Loucy (cell line): ENCODE measurements at regions not wholly inside any gene's neighbourhood (a gene's known extent, or its start where the extent isn't known, plus 50 kb on each side); places are given as distances from the start of the nearest gene placed in this dataset.

Source experiments
- H2AFZ ChIP-seq: fragments of 200-600 bp; sonication (generic); 2 replicates; pipeline ENCODE4 v1.6.0; 2016; ENCODE audit warnings: antibody characterized with exemption, mild to moderate bottlenecking, low read length, moderate library complexity
- H3F3A ChIP-seq: fragments of 200-600 bp; 2 replicates; pipeline ENCODE4 v1.6.0; 2016; ENCODE audit warnings: antibody characterized with exemption, low read depth, mild to moderate bottlenecking
- H3K27me3 ChIP-seq: fragments of 200-600 bp; sonication (generic); 2 replicates; pipeline ENCODE4 v1.6.1; 2014; ENCODE audit warnings: low read length, mild to moderate bottlenecking; ENCODE audit not compliant: insufficient read depth, poor library complexity, severe bottlenecking
- H3K36me3 ChIP-seq: fragments of 200-600 bp; sonication (generic); 2 replicates; pipeline ENCODE4 v1.6.1; 2016; ENCODE audit warnings: low read length; ENCODE audit not compliant: insufficient read depth
- H3K4me1 ChIP-seq: fragments of 200-600 bp; sonication (generic); 2 replicates; pipeline ENCODE4 v1.5.1; 2014; ENCODE audit warnings: low read length, mild to moderate bottlenecking; ENCODE audit not compliant: insufficient read depth, poor library complexity, severe bottlenecking
- H3K4me2 ChIP-seq: fragments of 200-600 bp; sonication (generic); 2 replicates; pipeline ENCODE4 v1.6.0; 2014; ENCODE audit warnings: antibody characterized with exemption, low read length, low read depth, mild to moderate bottlenecking; ENCODE audit not compliant: poor library complexity, severe bottlenecking
- H3K4me3 ChIP-seq: fragments of 200-600 bp; sonication (generic); 2 replicates; pipeline ENCODE4 v1.5.1; 2014; ENCODE audit warnings: low read length, mild to moderate bottlenecking, mixed read lengths; ENCODE audit not compliant: poor library complexity, severe bottlenecking
- H3K79me2 ChIP-seq: fragments of 200-600 bp; sonication (generic); 2 replicates; pipeline ENCODE4 v1.6.1; 2014; ENCODE audit warnings: low read length; ENCODE audit not compliant: insufficient read depth
- H3K9ac ChIP-seq: fragments of 200-600 bp; sonication (generic); 2 replicates; pipeline ENCODE4 v1.6.0; 2014; ENCODE audit warnings: mild to moderate bottlenecking, low read depth, low read length, moderate library complexity; ENCODE audit not compliant: poor library complexity, severe bottlenecking
- H3K9me2 ChIP-seq: fragments of 200-600 bp; sonication (generic); replicated peaks from 2 replicates; pipeline ENCODE4 v1.6.1; 2016; ENCODE audit warnings: low read depth, low read length, mixed read lengths
- H3K9me3 ChIP-seq: fragments of 200-600 bp; sonication (generic); 2 replicates; pipeline ENCODE4 v1.6.1; 2014; ENCODE audit warnings: mild to moderate bottlenecking, antibody characterized with exemption, low read length, low read depth; ENCODE audit not compliant: insufficient read depth
- H4K20me1 ChIP-seq: fragments of 200-600 bp; sonication (generic); 2 replicates; pipeline ENCODE4 v1.6.0; 2014; ENCODE audit warnings: antibody characterized with exemption, low read length, mild to moderate bottlenecking; ENCODE audit not compliant: insufficient read depth, poor library complexity, severe bottlenecking
- CTCF ChIP-seq: fragments of 200-600 bp; sonication (generic); conservative IDR thresholded peaks from 2 replicates; pipeline ENCODE4 v1.5.1; 2014; ENCODE audit warnings: mild to moderate bottlenecking, antibody characterized with exemption, low read length
- EZH2phosphoT487 ChIP-seq: fragments of 200-600 bp; IDR thresholded peaks from 2 replicates; pipeline ENCODE4 v1.6.1; 2018; ENCODE audit warnings: antibody characterized with exemption, mild to moderate bottlenecking, moderate library complexity, borderline replicate concordance

DNA sequence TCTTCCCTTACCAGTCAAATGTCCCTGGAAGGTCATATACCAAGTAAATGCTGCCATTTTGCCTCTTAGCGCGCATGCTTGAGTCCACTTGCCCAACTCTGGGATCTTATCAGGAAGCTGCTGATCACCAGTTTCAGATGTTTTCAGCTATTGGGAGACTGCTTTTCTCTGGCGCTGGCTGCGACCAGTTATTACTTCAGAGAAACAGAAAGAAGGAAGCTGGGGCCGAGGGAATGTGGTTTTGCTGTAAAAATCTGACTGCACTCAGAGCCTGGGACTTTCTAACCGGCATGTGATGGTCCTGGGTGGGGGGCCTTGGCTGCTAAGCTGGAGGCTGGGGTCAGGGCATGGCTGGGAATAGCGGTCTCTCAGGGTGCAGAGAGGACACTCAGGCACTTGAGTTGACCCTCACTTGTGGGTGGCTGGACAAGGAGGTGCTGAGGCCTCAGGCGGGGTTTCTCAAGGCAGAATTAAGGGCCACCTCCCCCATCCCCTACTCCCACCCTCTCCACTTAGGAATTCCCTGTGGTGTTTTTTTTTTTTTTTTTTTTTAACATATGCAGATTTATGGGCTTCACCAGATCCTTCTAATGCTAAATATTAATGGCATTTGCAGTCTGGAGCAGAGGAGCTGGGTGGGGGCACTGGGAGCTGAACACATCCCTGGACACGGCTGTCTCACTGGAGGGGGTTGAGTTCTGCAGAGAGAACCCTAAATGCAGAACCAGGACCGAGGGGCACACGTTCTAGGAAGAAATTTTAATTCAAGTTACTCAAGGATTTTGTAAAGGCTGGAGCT is 145.8 kb downstream of the CYLD start:
- Histone ChIP-seq H3F3A (no peaks in the 10 kb centered on the region), H3K9me2 (no peaks in the 10 kb centered on the region), H3K36me3 (no peaks in the 10 kb centered on the region), H3K9me3 (no peaks in the 10 kb centered on the region), H2AFZ (no peak overlapping the region), H4K20me1 (no peaks in the 10 kb centered on the region), H3K27me3 (no peaks in the 10 kb centered on the region), H3K4me3 (no peak overlapping the region), H3K4me2 (no peak overlapping the region), H3K9ac (no peak overlapping the region), H3K4me1 (no peaks in the 10 kb centered on the region), H3K79me2 (no peaks in the 10 kb centered on the region)
- no peak for TF ChIP-seq CTCF
- TF ChIP-seq EZH2phosphoT487 = no peak

DNA sequence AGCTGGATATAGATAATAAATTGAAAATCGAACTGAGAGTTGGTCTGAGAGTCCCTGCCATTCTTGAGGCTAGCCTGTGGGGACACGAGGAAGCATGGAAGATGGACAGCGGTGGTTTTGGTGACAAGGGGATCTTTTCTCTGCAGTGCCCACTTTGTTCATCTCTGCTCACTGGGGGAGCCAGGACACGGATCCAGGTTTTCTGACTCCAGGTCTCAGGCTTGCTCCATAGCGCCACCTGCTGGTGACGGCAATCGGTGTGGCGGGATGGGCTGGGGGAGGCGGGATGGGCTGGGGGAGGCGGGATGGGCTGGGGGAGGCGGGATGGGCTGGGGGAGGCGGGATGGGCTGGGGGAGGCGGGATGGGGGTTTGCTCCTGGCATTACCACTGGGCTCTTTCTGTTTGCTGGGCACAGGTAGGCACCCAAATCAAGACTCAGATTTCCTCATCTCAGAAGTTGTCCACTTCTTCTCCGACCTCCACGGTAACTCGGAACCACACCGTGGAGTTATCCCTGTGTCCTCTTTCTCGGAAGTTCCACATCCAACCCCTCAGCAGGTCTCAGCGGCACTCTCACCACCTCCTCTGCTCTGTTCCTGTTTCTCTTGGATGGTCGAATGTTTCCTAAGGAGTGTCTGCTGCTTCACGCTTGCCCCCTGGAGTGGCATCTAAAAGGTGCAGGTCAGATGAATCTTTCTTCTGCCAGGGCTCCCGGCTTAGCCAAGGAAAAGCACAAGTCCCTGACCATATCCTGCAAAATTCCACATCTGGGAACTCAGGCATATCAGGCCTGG is 142.4 kb downstream of the CYLD start:
- no peaks in the 10 kb centered on the region for H3K36me3 ChIP-seq
- H3F3A ChIP-seq = no peaks in the 10 kb centered on the region
- TF ChIP-seq CTCF (no peak), EZH2phosphoT487 (no peak)
- H3K4me1 ChIP-seq = no peaks in the 10 kb centered on the region
- H4K20me1 ChIP-seq = no peaks in the 10 kb centered on the region
- H3K9ac ChIP-seq = no peak overlapping the region
- no peaks in the 10 kb centered on the region for H3K27me3 ChIP-seq
- H3K4me3 ChIP-seq = no peak overlapping the region
- no peaks in the 10 kb centered on the region for H3K79me2 ChIP-seq
- H3K9me2 ChIP-seq = no peaks in the 10 kb centered on the region
- no peak overlapping the region for H2AFZ ChIP-seq
- H3K9me3 ChIP-seq = no peaks in the 10 kb centered on the region
- H3K4me2 ChIP-seq = no peak overlapping the region

DNA sequence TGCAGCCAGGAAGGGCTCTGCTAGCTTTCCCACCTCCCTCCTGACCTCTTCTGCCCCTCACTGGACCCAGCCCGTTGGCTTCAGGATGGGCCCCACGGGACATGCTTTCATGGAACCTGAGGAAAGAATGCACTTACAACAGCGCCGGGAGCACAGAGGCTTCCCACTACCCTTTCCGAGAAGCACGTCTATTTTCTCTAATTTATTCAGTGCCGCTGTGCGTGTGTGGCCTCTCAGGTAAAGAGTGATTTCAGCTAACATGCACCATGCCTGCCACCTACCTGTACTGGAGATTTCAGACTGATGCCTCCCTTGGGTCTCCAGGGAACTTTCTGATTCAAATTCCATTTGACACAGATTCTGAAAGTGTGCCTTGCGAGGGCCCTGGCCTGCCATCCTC is 140.1 kb downstream of the CYLD start:
- Histone ChIP-seq H3K27me3 (no peaks in the 10 kb centered on the region), H3K36me3 (no peaks in the 10 kb centered on the region), H3K4me2 (no peak overlapping the region)

More for the DNA sequence above, 140.1 kb downstream of the CYLD start:
- no peaks in the 10 kb centered on the region; the same call in 1 of the 2 replicates for H3K9me3 ChIP-seq
- H2AFZ ChIP-seq = no peak overlapping the region
- no peaks in the 10 kb centered on the region for H3K9me2 ChIP-seq
- no peak for TF ChIP-seq CTCF
- TF ChIP-seq EZH2phosphoT487 = no peak
- H3K4me3 ChIP-seq = no peak overlapping the region
- no peaks in the 10 kb centered on the region for H3K79me2 ChIP-seq
- H3K4me1 ChIP-seq = no peaks in the 10 kb centered on the region
- no peaks in the 10 kb centered on the region for H3F3A ChIP-seq
- no peaks in the 10 kb centered on the region for H4K20me1 ChIP-seq
- H3K9ac ChIP-seq = no peak overlapping the region
